Neural progenitor cell (in vitro differentiated cells): ENCODE measurements at regions not wholly inside any gene's neighbourhood (a gene's known extent, or its start where the extent isn't known, plus 50 kb on each side); places are given as distances from the start of the nearest gene placed in this dataset.

Experiments used
- EZH2 ChIP-seq: fragments of 200-600 bp; sonication (generic); IDR thresholded peaks from 2 replicates; pipeline ENCODE4 v1.6.1; 2017; ENCODE audit warnings: antibody characterized with exemption, mild to moderate bottlenecking, moderate library complexity
- TF ChIP-seq, protein P1 (sequence below): fragments of 200-600 bp; sonication (generic); IDR thresholded peaks from 2 replicates; pipeline ENCODE4 v1.5.1; 2017; ENCODE audit warnings: antibody characterized with exemption, mild to moderate bottlenecking

- TF ChIP-seq, protein P1, sequence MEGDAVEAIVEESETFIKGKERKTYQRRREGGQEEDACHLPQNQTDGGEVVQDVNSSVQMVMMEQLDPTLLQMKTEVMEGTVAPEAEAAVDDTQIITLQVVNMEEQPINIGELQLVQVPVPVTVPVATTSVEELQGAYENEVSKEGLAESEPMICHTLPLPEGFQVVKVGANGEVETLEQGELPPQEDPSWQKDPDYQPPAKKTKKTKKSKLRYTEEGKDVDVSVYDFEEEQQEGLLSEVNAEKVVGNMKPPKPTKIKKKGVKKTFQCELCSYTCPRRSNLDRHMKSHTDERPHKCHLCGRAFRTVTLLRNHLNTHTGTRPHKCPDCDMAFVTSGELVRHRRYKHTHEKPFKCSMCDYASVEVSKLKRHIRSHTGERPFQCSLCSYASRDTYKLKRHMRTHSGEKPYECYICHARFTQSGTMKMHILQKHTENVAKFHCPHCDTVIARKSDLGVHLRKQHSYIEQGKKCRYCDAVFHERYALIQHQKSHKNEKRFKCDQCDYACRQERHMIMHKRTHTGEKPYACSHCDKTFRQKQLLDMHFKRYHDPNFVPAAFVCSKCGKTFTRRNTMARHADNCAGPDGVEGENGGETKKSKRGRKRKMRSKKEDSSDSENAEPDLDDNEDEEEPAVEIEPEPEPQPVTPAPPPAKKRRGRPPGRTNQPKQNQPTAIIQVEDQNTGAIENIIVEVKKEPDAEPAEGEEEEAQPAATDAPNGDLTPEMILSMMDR: no peak
- no peak for TF ChIP-seq EZH2
Measured at GRCh38 chr22:49112661-49113626, 714.7 kb downstream of the BRD1 start.
